Retinal pigment epithelial cell (primary cell): ENCODE measurements at regions not wholly inside any gene's neighbourhood (a gene's known extent, or its start where the extent isn't known, plus 50 kb on each side); places are given as distances from the start of the nearest gene placed in this dataset.

Source experiments
- DNase-seq: peaks from one replicate; pipeline ENCODE4 v3.0.0-alpha.2; 2010; ENCODE audit warnings: low read depth
- H3K4me3 ChIP-seq: 2 replicates; pipeline ENCODE4 v1.5.1; 2011; ENCODE audit warnings: mild to moderate bottlenecking, low read length, control low read depth, moderate library complexity
- CTCF ChIP-seq: conservative IDR thresholded peaks from 2 replicates; pipeline ENCODE4 v1.5.1; 2011; ENCODE audit warnings: low read depth, low read length, control low read depth, inconsistent platforms

- DNase-seq, result no peak
- no peak overlapping the region for H3K4me3 ChIP-seq
- no peak for TF ChIP-seq CTCF
These were observed 68.2 kb upstream of the MED4 start for GRCh38 chr13:48163061-48163460.

DNA sequence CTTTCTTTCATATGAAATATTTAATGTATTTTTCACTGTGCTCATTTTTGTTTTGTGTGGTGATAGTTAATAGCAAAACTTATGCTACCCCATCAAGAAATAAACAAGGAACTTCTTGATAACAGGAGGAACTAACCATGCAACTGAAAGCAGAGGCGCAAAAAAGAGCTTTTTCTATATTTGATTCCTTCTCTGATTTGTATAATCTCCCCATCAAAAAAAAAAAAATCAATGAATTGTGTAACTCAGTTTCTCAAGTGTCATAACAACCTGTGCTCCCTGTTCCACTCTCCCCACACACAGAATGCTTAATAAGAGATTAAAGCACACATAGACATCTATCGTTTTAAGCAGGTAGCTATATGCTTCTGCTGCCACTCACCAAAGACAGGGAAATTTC lies 67.3 kb upstream of the MED4 start:
- DNase-seq, result no peak
- no peak overlapping the region for H3K4me3 ChIP-seq
- no peak for TF ChIP-seq CTCF

DNA sequence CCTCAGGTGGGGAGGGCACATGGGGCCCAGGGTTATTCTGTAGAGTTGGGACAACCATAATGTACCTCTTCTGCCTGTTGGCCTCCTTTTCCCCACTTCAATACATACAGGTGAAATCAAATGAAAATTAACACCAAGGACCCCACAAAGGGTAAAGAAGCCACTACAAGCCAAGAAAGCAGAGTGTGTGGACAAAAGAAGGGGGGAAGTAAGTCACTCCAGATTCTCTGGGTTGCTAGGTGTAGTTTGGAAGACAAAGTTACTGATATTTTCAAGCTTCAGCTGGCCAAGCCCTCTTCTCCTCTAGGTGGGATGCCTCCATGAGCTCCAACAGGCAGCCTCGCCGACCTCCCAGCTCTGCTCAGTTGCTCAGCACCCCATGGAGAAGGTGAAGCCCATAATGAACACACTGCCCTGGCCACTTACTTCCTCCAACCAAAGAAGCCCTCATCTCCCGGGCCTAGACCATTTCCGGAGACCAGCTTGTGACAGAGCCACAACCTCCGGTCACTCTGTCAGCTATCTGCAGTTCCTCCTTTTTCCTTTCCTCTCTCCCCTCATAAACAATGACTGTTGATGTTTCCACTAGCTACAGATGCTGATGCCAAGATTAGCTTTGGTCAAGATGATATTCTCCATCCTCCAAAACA lies 66.8 kb upstream of the MED4 start:
- no peak for DNase-seq
- TF ChIP-seq CTCF, result no peak
- H3K4me3 ChIP-seq, result no peak overlapping the region

GRCh38 chr13:48160606-48161278 lies 65.8 kb upstream of the MED4 start:
- TF ChIP-seq CTCF, result no peak
- no peak for DNase-seq
- no peak overlapping the region for H3K4me3 ChIP-seq

DNA sequence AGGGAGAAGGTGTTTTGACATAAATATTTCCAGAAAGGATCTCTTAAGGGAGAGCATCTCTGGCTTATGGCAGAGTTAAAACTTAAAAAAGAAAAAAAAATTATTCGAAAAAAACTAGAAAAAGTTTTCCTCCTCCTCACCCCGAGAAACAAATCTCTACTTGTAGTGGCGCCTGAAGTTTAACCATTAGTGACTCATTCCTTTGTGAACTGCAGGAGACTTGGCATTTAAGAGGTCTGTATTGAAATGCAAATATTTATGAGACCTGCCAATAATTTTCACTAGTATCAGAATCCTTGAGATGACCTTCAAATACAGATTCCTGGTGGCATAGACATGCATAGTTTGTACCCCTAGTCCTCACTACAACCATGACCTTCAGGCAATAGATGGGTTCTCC lies 64.9 kb upstream of the MED4 start:
- no peak overlapping the region for H3K4me3 ChIP-seq
- no peak for DNase-seq
- TF ChIP-seq CTCF, result no peak

GRCh38 chr13:48159401-48159800 lies 64.5 kb upstream of the MED4 start:
- no peak for TF ChIP-seq CTCF
- H3K4me3 ChIP-seq, result no peak overlapping the region
- DNase-seq, result no peak

DNA sequence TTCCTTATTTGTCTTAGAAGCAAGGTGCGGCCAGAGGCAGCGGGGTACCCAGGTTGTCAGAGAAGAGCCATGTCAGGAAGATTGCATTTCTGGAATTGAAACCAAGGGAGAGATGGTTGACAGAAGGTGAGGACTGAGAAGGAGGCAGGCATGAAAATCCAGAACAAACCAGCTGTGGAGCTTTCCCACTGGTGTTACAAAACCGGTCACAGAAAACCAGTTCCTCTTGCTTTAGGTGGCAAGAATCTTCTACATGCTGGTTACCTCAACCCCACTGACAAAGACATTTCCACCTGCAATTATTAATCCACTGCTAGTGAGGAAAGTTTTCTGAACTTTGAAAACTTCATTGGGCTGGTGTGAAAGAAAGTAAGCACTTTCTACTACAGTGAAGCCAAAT lies 64.0 kb upstream of the MED4 start:
- no peak overlapping the region for H3K4me3 ChIP-seq
- no peak for TF ChIP-seq CTCF
- DNase-seq, result no peak
